GM12878 (cell line): ENCODE measurements at regions not wholly inside any gene's neighbourhood (a gene's known extent, or its start where the extent isn't known, plus 50 kb on each side); places are given as distances from the start of the nearest gene placed in this dataset.

Source experiments
- ATAC-seq: fragments of 200-7000 bp; cut with Tn5 transposase; 3 replicates; pipeline ENCODE4 v1.9.1; 2020; ENCODE audit warnings: mild to moderate bottlenecking, moderate library complexity
- BruUV-seq: library from RNA; stranded (reverse); fragments of 400-500 nt; replicated peaks from 2 replicates; lab custom pipeline; 2021; lab: Mats Ljungman, UMichigan
- CTCF ChIA-PET: fragments of 300-600 bp; sonication (Branson Sonifier 250); formaldehyde crosslinking; extraction: SDS; loops from one replicate; lab custom pipeline; 2021; ENCODE audit warnings: inconsistent platforms; lab: Yijun Ruan, JAX
- POLR2A ChIA-PET: fragments of 350-600 bp; formaldehyde crosslinking; extraction: SDS; loops from one replicate; lab custom pipeline; 2021; ENCODE audit warnings: inconsistent platforms; lab: Charles Lee
- RAD21 ChIA-PET: fragments of 300-600 bp; sonication (Branson Sonifier 250); formaldehyde crosslinking; loops from one replicate; lab custom pipeline; 2023; ENCODE audit warnings: antibody characterized with exemption; ENCODE audit not compliant: unreplicated experiment; lab: Charles Lee
- SMC1A ChIA-PET: fragments of 300-600 bp; sonication (Branson Sonifier 250); formaldehyde crosslinking; loops from one replicate; lab custom pipeline; 2023; ENCODE audit not compliant: unreplicated experiment, uncharacterized antibody; lab: Charles Lee
- DNase-seq: peaks from one replicate; pipeline ENCODE4 v3.0.0-alpha.2; 2011; ENCODE audit warnings: low read depth, low spot score
- FAIRE-seq: peaks from 3 replicates; lab custom pipeline; 2011; peaks lifted over from hg19 to GRCh38; lab: Jason Lieb, UNC
- H2AFZ ChIP-seq: 2 replicates; pipeline ENCODE4 v1.6.0; 2011; ENCODE audit warnings: low read depth, low read length, control low read depth; ENCODE audit not compliant: control insufficient read depth
- H3K27ac ChIP-seq: 2 replicates; pipeline ENCODE4 v1.5.1; 2011; ENCODE audit warnings: control low read depth; ENCODE audit not compliant: control insufficient read depth, insufficient read depth
- H3K27me3 ChIP-seq, 2 experiments: replicated peaks in 1 of 2; 2 replicates each; pipeline versions ENCODE4 v1.6.0 to v1.6.1; 2011; ENCODE audit warnings: low read length in 1 of 2; ENCODE audit not compliant: control insufficient read depth in 2 of 2, insufficient read depth in 2 of 2
- H3K36me3 ChIP-seq, 2 experiments: 2 replicates each; pipeline ENCODE4 v1.5.1; 2011; ENCODE audit warnings: low read length in 1 of 2; ENCODE audit not compliant: control insufficient read depth in 2 of 2, insufficient read depth in 2 of 2
- H3K4me1 ChIP-seq: 2 replicates; pipeline ENCODE4 v1.6.1; 2011; ENCODE audit warnings: mild to moderate bottlenecking, low read length, moderate library complexity, mixed read lengths; ENCODE audit not compliant: control insufficient read depth, insufficient read depth
- H3K4me2 ChIP-seq: 2 replicates; pipeline ENCODE4 v1.6.0; 2011; ENCODE audit warnings: control low read depth; ENCODE audit not compliant: control insufficient read depth, insufficient read depth
- H3K4me3 ChIP-seq: fragments of 200-600 bp; sonication (generic); 2 replicates; pipeline ENCODE4 v1.5.1; 2016
- H3K79me2 ChIP-seq: 2 replicates; pipeline ENCODE4 v1.6.0; 2011; ENCODE audit warnings: low read length; ENCODE audit not compliant: control insufficient read depth, insufficient read depth
- H3K9ac ChIP-seq: 2 replicates; pipeline ENCODE4 v1.8.0; 2011; ENCODE audit warnings: low read length, control low read depth, mixed read lengths; ENCODE audit not compliant: control insufficient read depth, insufficient read depth
- H3K9me3 ChIP-seq: replicated peaks from 3 replicates; pipeline ENCODE4 v1.5.1; 2011; ENCODE audit warnings: mild to moderate bottlenecking, low read length; ENCODE audit not compliant: control insufficient read depth, insufficient read depth
- H4K20me1 ChIP-seq: 2 replicates; pipeline ENCODE4 v1.6.0; 2011; ENCODE audit not compliant: control insufficient read depth, insufficient read depth
- CHD1 ChIP-seq: IDR thresholded peaks from 2 replicates; pipeline ENCODE4 v1.6.1; 2012; ENCODE audit warnings: low read depth, low read length, improper control_type of control experiment
- IKZF2 ChIP-seq, 2 experiments: fragments of 450-650 bp; IDR thresholded peaks; 2 replicates each; pipeline ENCODE4 v1.6.1; 2017; ENCODE audit warnings: mild to moderate bottlenecking in 2 of 2, moderate library complexity in 2 of 2
- MEF2A ChIP-seq: IDR thresholded peaks from 2 replicates; pipeline ENCODE4 v1.6.1; 2011; ENCODE audit warnings: low read depth, mild to moderate bottlenecking, low read length, moderate library complexity; ENCODE audit not compliant: insufficient read depth
- NR2C1 ChIP-seq: fragments of 450-650 bp; IDR thresholded peaks from 2 replicates; pipeline ENCODE4 v1.6.1; 2017; ENCODE audit warnings: antibody characterized with exemption, mild to moderate bottlenecking, moderate library complexity
- RELB ChIP-seq: fragments of 450-650 bp; IDR thresholded peaks from 2 replicates; pipeline ENCODE4 v1.6.1; 2017; ENCODE audit warnings: low read depth, mild to moderate bottlenecking, moderate library complexity
- SMARCA5 ChIP-seq: fragments of 450-650 bp; IDR thresholded peaks from 2 replicates; pipeline ENCODE4 v1.6.1; 2017; ENCODE audit warnings: mild to moderate bottlenecking
- SPI1 ChIP-seq: IDR thresholded peaks from 2 replicates; pipeline ENCODE4 v1.6.1; 2011; ENCODE audit warnings: low read depth, mild to moderate bottlenecking, low read length, moderate library complexity, borderline replicate concordance; ENCODE audit not compliant: insufficient read depth
- SRF ChIP-seq, 2 experiments: IDR thresholded peaks; 2 replicates each; pipeline ENCODE4 v1.6.1; 2011; ENCODE audit warnings: low read depth in 2 of 2, low read length in 2 of 2, mild to moderate bottlenecking in 1 of 2, moderate library complexity in 1 of 2
- TARDBP ChIP-seq: IDR thresholded peaks from 2 replicates; pipeline ENCODE4 v1.6.1; 2016; ENCODE audit warnings: borderline replicate concordance
- WRNIP1 ChIP-seq: IDR thresholded peaks from 2 replicates; pipeline ENCODE4 v1.6.1; 2011; ENCODE audit warnings: low read depth, low read length, improper control_type of control experiment, borderline replicate concordance
- WGBS: methylation state at CpG from one replicate; pipeline ENCODE4 v1.1.6; 2016; ENCODE audit warnings: low lambda C conversion rate; ENCODE audit not compliant: insufficient replicate concordance, insufficient coverage; ENCODE audit errors: missing lambda C conversion rate; 5-methylcytosine and 5-hydroxymethylcytosine counted together
- in situ Hi-C: fragments of 300-500 bp; cut with MboI; formaldehyde crosslinking; loops from 9 replicates; pipeline ENCODE4 v1.14.3; 2018; ENCODE audit warnings: mixed read lengths
- intact Hi-C: fragments of 100-400 bp; cut with micrococcal nuclease; formaldehyde crosslinking; loops from one replicate; pipeline ENCODE4 v1.14.2; 2022; ENCODE audit not compliant: unreplicated experiment

GRCh38 chr1:13913396-13913795 is 213.4 kb downstream of the PRDM2 start:
- H2AFZ ChIP-seq = no peak overlapping the region
- DNase-seq (no peak), ATAC-seq (no peak), FAIRE-seq (no peak)
- no peaks in the 10 kb centered on the region; the same call in 1 of the 2 replicates for H3K4me1 ChIP-seq
- H3K9ac ChIP-seq = no peak overlapping the region
- no peak for TF ChIP-seq SMARCA5
- no peak for TF ChIP-seq SRF (IDR thresholded peaks at IDR 0.05; ENCODE audit: low read depth in 2 of 2, low read length in 2 of 2)
- no peak for TF ChIP-seq IKZF2 (IDR thresholded peaks at IDR 0.05)
- TF ChIP-seq MEF2A = no peak
- no peak for TF ChIP-seq NR2C1
- no peak for TF ChIP-seq WRNIP1
- TF ChIP-seq CHD1 = no peak
- no peak overlapping the region for H3K4me2 ChIP-seq
- no peaks in the 10 kb centered on the region for H3K36me3 ChIP-seq
- in situ Hi-C loops = no loop called here
- no peak overlapping the region for H3K27ac ChIP-seq
- H3K27me3 ChIP-seq = no peaks in the 10 kb centered on the region; a peak in 1 of 4 replicates
- no peaks in the 10 kb centered on the region for H3K9me3 ChIP-seq
- RAD21 ChIA-PET = no interaction called here
- BruUV-seq = no TSS peak
- WGBS = 50% methylated on average over 1 of the region's 1 CpG
- CTCF ChIA-PET = interaction anchor here (0.9 kb wide), 1 partner anchor 27 kb away, joined by 3 read pairs; no protein-coding TSS in a partner anchor
- SMC1A ChIA-PET = interaction anchor here (1.4 kb wide), 1 partner anchor 9 kb away, joined by 3 read pairs; no protein-coding TSS in a partner anchor
- no peaks in the 10 kb centered on the region for H4K20me1 ChIP-seq
- POLR2A ChIA-PET = no interaction called here
- no peak overlapping the region for H3K4me3 ChIP-seq
- no peaks in the 10 kb centered on the region for H3K79me2 ChIP-seq
- intact Hi-C loops = no loop called here

- WGBS = 6% methylated on average over 3 of the region's 3 CpGs
- DNase-seq = no peak
Observed at GRCh38 chr1:13916530-13916929, 216.5 kb downstream of the PRDM2 start.

More at GRCh38 chr1:13916530-13916929, 216.5 kb downstream of the PRDM2 start:
- Histone ChIP-seq H3K27me3 (no peaks in the 10 kb centered on the region), H3K4me1 (no peaks in the 10 kb centered on the region; the same call in 1 of the 2 replicates), H3K4me2 (no peak overlapping the region), H3K4me3 (no peak overlapping the region), H3K9ac (no peak overlapping the region), H3K36me3 (no peaks in the 10 kb centered on the region), H3K9me3 (no peaks in the 10 kb centered on the region), H3K79me2 (no peaks in the 10 kb centered on the region), H3K27ac (no peak overlapping the region), H4K20me1 (no peaks in the 10 kb centered on the region), H2AFZ (no peak overlapping the region)
- no peak for ATAC-seq
- CTCF ChIA-PET = no interaction called here
- TF ChIP-seq SPI1 (no peak), TARDBP (no peak), RELB (no peak)
- no TSS peak for BruUV-seq
- RAD21 ChIA-PET = no interaction called here
- SMC1A ChIA-PET = no interaction called here
- intact Hi-C loops = no loop called here
- no peak for FAIRE-seq
- POLR2A ChIA-PET = no interaction called here
- in situ Hi-C loops = no loop called here
